ENCODE measurements at regions not wholly inside any gene's neighbourhood (a gene's known extent, or its start where the extent isn't known, plus 50 kb on each side); places are given as distances from the start of the nearest gene placed in this dataset.

GRCh38 chr2:212721026-212721451 is 182.4 kb upstream of the ERBB4 start:
- TF ChIP-seq POLR2A (IDR thresholded peaks at IDR 0.05), result no peak
- TF ChIP-seq CTCF (IDR thresholded peaks at IDR 0.05), result no peak

All from esophagus squamous epithelium (tissue), 4 donors.